ENCODE measurements at regions not wholly inside any gene's neighbourhood (a gene's known extent, or its start where the extent isn't known, plus 50 kb on each side); places are given as distances from the start of the nearest gene placed in this dataset.

- no peaks in the 10 kb centered on the region for H3K36me3 ChIP-seq (ENCODE audit: control insufficient read depth, insufficient read depth, low read length)
- Mint-ChIP-seq H3K36me3 (no peaks in the 10 kb centered on the region), H3K4me3 (no peak overlapping the region), H3K27ac (no peak overlapping the region), H3K9me3 (peaks cover 0 to 11% (median 5%) of the 10 kb centered on the region in 7 donors), H3K4me1 (no peaks in the 10 kb centered on the region), H3K27me3 (peaks cover 5% of the 10 kb centered on the region)
- no peaks in the 10 kb centered on the region for H3K4me1 ChIP-seq (ENCODE audit: control insufficient read depth, insufficient read depth, low read length, poor library complexity, severe bottlenecking)
- H3K4me3 ChIP-seq (ENCODE audit: low read depth, low read length) = no peak overlapping the region
- ATAC-seq (ENCODE audit: low read depth in 2 of 2) (no peak), DNase-seq (no peak)
- no peak overlapping the region for H3K27ac ChIP-seq (ENCODE audit: insufficient read depth, low read length, poor library complexity, severe bottlenecking)
- no peaks in the 10 kb centered on the region for H3K27me3 ChIP-seq (ENCODE audit: control insufficient read depth, insufficient read depth, low read length)
- peaks cover 0 to 3% of the 10 kb centered on the region in 2 experiments for H3K9me3 ChIP-seq (ENCODE audit: control insufficient read depth in 2 of 2, low read length in 2 of 2)
Observed at GRCh38 chr21:38186661-38187270, 70.0 kb upstream of the KCNJ15 start.

- H3K36me3 ChIP-seq (ENCODE audit: control insufficient read depth, insufficient read depth, low read length) = no peaks in the 10 kb centered on the region
- H3K4me3 Mint-ChIP-seq = no peak overlapping the region
- H3K27ac Mint-ChIP-seq = no peak overlapping the region
- no peak overlapping the region for H3K4me3 ChIP-seq (ENCODE audit: low read depth, low read length)
- no peaks in the 10 kb centered on the region for H3K4me1 Mint-ChIP-seq
- H3K36me3 Mint-ChIP-seq = no peaks in the 10 kb centered on the region
- H3K27ac ChIP-seq (ENCODE audit: insufficient read depth, low read length, poor library complexity, severe bottlenecking) = no peak overlapping the region
- peaks cover 0 to 9% (median 3%) of the 10 kb centered on the region in 7 donors for H3K9me3 Mint-ChIP-seq
- H3K9me3 ChIP-seq (ENCODE audit: control insufficient read depth in 2 of 2, low read length in 2 of 2) = peaks cover 0 to 3% of the 10 kb centered on the region in 2 experiments
- no peaks in the 10 kb centered on the region for H3K27me3 Mint-ChIP-seq
- ATAC-seq (ENCODE audit: low read depth in 2 of 2) = no peak
- H3K27me3 ChIP-seq (ENCODE audit: control insufficient read depth, insufficient read depth, low read length) = no peaks in the 10 kb centered on the region
- no peaks in the 10 kb centered on the region for H3K4me1 ChIP-seq (ENCODE audit: control insufficient read depth, insufficient read depth, low read length, poor library complexity, severe bottlenecking)
- no peak for DNase-seq
Observed at GRCh38 chr21:38188037-38188436, 68.8 kb upstream of the KCNJ15 start.

- H3K4me3 Mint-ChIP-seq = no peak overlapping the region
- peaks cover 15% of the 10 kb centered on the region for H3K27me3 Mint-ChIP-seq
- no peak for DNase-seq
- no peaks in the 10 kb centered on the region for H3K36me3 ChIP-seq (ENCODE audit: control insufficient read depth, insufficient read depth, low read length)
- H3K4me3 ChIP-seq (ENCODE audit: low read depth, low read length) = no peak overlapping the region
- peak overlapping the region in 1 of 3 donors; percentile 35 for H3K27ac Mint-ChIP-seq
- no peaks in the 10 kb centered on the region for H3K9me3 ChIP-seq (ENCODE audit: control insufficient read depth in 2 of 2, low read length in 2 of 2)
- peaks cover 3% of the 10 kb centered on the region for H3K27me3 ChIP-seq (ENCODE audit: control insufficient read depth, insufficient read depth, low read length)
- no peaks in the 10 kb centered on the region for H3K4me1 ChIP-seq (ENCODE audit: control insufficient read depth, insufficient read depth, low read length, poor library complexity, severe bottlenecking)
- no peaks in the 10 kb centered on the region for H3K36me3 Mint-ChIP-seq
- no peak overlapping the region for H3K27ac ChIP-seq (ENCODE audit: insufficient read depth, low read length, poor library complexity, severe bottlenecking)
- H3K9me3 Mint-ChIP-seq = peaks cover 0 to 8% (median 2%) of the 10 kb centered on the region in 7 donors
- no peak for ATAC-seq (ENCODE audit: low read depth in 2 of 2)
- H3K4me1 Mint-ChIP-seq = no peaks in the 10 kb centered on the region
Observed at GRCh38 chr21:38196036-38196435, 60.8 kb upstream of the KCNJ15 start.

GRCh38 chr21:38202811-38203210, 54.0 kb upstream of the KCNJ15 start:
- Mint-ChIP-seq H3K9me3 (peaks cover 0 to 3% (median 0%) of the 10 kb centered on the region in 7 donors), H3K27me3 (peaks cover 6% of the 10 kb centered on the region), H3K27ac (no peak overlapping the region), H3K36me3 (no peaks in the 10 kb centered on the region), H3K4me3 (no peak overlapping the region), H3K4me1 (no peaks in the 10 kb centered on the region)
- DNase-seq (no peak), ATAC-seq (ENCODE audit: low read depth in 2 of 2) (no peak)
- no peaks in the 10 kb centered on the region for H3K27me3 ChIP-seq (ENCODE audit: control insufficient read depth, insufficient read depth, low read length)
- H3K9me3 ChIP-seq (ENCODE audit: control insufficient read depth in 2 of 2, low read length in 2 of 2) = no peaks in the 10 kb centered on the region
- H3K4me3 ChIP-seq (ENCODE audit: low read depth, low read length) = no peak overlapping the region
- no peak overlapping the region for H3K27ac ChIP-seq (ENCODE audit: insufficient read depth, low read length, poor library complexity, severe bottlenecking)
- no peaks in the 10 kb centered on the region for H3K4me1 ChIP-seq (ENCODE audit: control insufficient read depth, insufficient read depth, low read length, poor library complexity, severe bottlenecking)
- H3K36me3 ChIP-seq (ENCODE audit: control insufficient read depth, insufficient read depth, low read length) = no peaks in the 10 kb centered on the region

GRCh38 chr21:38203229-38203628, 53.6 kb upstream of the KCNJ15 start:
- DNase-seq = no peak
- no peak for ATAC-seq (ENCODE audit: low read depth in 2 of 2)
- H3K36me3 Mint-ChIP-seq = no peaks in the 10 kb centered on the region
- H3K4me3 ChIP-seq (ENCODE audit: low read depth, low read length) = no peak overlapping the region
- peaks cover 0 to 3% (median 0%) of the 10 kb centered on the region in 7 donors for H3K9me3 Mint-ChIP-seq
- H3K27ac Mint-ChIP-seq = no peak overlapping the region
- H3K4me1 ChIP-seq (ENCODE audit: control insufficient read depth, insufficient read depth, low read length, poor library complexity, severe bottlenecking) = no peaks in the 10 kb centered on the region
- H3K4me1 Mint-ChIP-seq = no peaks in the 10 kb centered on the region
- no peaks in the 10 kb centered on the region for H3K27me3 ChIP-seq (ENCODE audit: control insufficient read depth, insufficient read depth, low read length)
- no peaks in the 10 kb centered on the region for H3K36me3 ChIP-seq (ENCODE audit: control insufficient read depth, insufficient read depth, low read length)
- H3K9me3 ChIP-seq (ENCODE audit: control insufficient read depth in 2 of 2, low read length in 2 of 2) = no peaks in the 10 kb centered on the region
- H3K27me3 Mint-ChIP-seq = peaks cover 2% of the 10 kb centered on the region
- no peak overlapping the region for H3K27ac ChIP-seq (ENCODE audit: insufficient read depth, low read length, poor library complexity, severe bottlenecking)
- no peak overlapping the region for H3K4me3 Mint-ChIP-seq

- DNase-seq (no peak), ATAC-seq (ENCODE audit: low read depth in 2 of 2) (no peak)
- H3K36me3 ChIP-seq (ENCODE audit: control insufficient read depth, insufficient read depth, low read length) = no peaks in the 10 kb centered on the region
- no peaks in the 10 kb centered on the region for H3K27me3 ChIP-seq (ENCODE audit: control insufficient read depth, insufficient read depth, low read length)
- Mint-ChIP-seq H3K36me3 (no peaks in the 10 kb centered on the region), H3K9me3 (peaks cover 0 to 6% (median 0%) of the 10 kb centered on the region in 7 donors), H3K4me3 (no peak overlapping the region), H3K27ac (no peak overlapping the region), H3K4me1 (no peaks in the 10 kb centered on the region), H3K27me3 (no peaks in the 10 kb centered on the region)
- H3K27ac ChIP-seq (ENCODE audit: insufficient read depth, low read length, poor library complexity, severe bottlenecking) = no peak overlapping the region
- H3K4me1 ChIP-seq (ENCODE audit: control insufficient read depth, insufficient read depth, low read length, poor library complexity, severe bottlenecking) = no peaks in the 10 kb centered on the region
- no peak overlapping the region for H3K4me3 ChIP-seq (ENCODE audit: low read depth, low read length)
- H3K9me3 ChIP-seq (ENCODE audit: control insufficient read depth in 2 of 2, low read length in 2 of 2) = no peaks in the 10 kb centered on the region
Observed at GRCh38 chr21:38205940-38206339, 50.9 kb upstream of the KCNJ15 start.

GRCh38 chr21:38206646-38207045, 50.1 kb upstream of the KCNJ15 start:
- no peak overlapping the region for H3K4me3 ChIP-seq (ENCODE audit: low read depth, low read length)
- H3K36me3 ChIP-seq (ENCODE audit: control insufficient read depth, insufficient read depth, low read length) = no peaks in the 10 kb centered on the region
- Mint-ChIP-seq H3K4me3 (no peak overlapping the region), H3K36me3 (no peaks in the 10 kb centered on the region), H3K4me1 (no peaks in the 10 kb centered on the region), H3K27ac (no peak overlapping the region), H3K9me3 (peaks cover 0 to 6% (median 0%) of the 10 kb centered on the region in 7 donors), H3K27me3 (no peaks in the 10 kb centered on the region)
- H3K27me3 ChIP-seq (ENCODE audit: control insufficient read depth, insufficient read depth, low read length) = no peaks in the 10 kb centered on the region
- no peaks in the 10 kb centered on the region for H3K9me3 ChIP-seq (ENCODE audit: control insufficient read depth in 2 of 2, low read length in 2 of 2)
- no peaks in the 10 kb centered on the region for H3K4me1 ChIP-seq (ENCODE audit: control insufficient read depth, insufficient read depth, low read length, poor library complexity, severe bottlenecking)
- DNase-seq (no peak), ATAC-seq (ENCODE audit: low read depth in 2 of 2) (no peak)
- H3K27ac ChIP-seq (ENCODE audit: insufficient read depth, low read length, poor library complexity, severe bottlenecking) = no peak overlapping the region

Measured in CD4-positive, CD25-positive, alpha-beta regulatory T cell (primary cell).